ENCODE measurements at regions not wholly inside any gene's neighbourhood (a gene's known extent, or its start where the extent isn't known, plus 50 kb on each side); places are given as distances from the start of the nearest gene placed in this dataset.

- H3K4me3 ChIP-seq (ENCODE audit: low read depth, low read length) = no peak overlapping the region
- DNase-seq (ENCODE audit: low read depth) = no peak
- TF ChIP-seq CTCF (IDR thresholded peaks at IDR 0.05; ENCODE audit: low read depth, low read length, missing control alignments) = no peak
These were observed 429.5 kb downstream of the NPHP4 start for GRCh38 chr1:5562769-5563168.

GRCh38 chr1:5562331-5562730 is 429.9 kb downstream of the NPHP4 start:
- no peak overlapping the region for H3K4me3 ChIP-seq (ENCODE audit: low read depth, low read length)
- no peak for DNase-seq (ENCODE audit: low read depth)
- no peak for TF ChIP-seq CTCF (IDR thresholded peaks at IDR 0.05; ENCODE audit: low read depth, low read length, missing control alignments)

GRCh38 chr1:5559078-5559477 is 433.1 kb downstream of the NPHP4 start:
- TF ChIP-seq CTCF (IDR thresholded peaks at IDR 0.05; ENCODE audit: low read depth, low read length, missing control alignments) = no peak
- H3K4me3 ChIP-seq (ENCODE audit: low read depth, low read length) = no peak overlapping the region
- no peak for DNase-seq (ENCODE audit: low read depth)

- DNase-seq (ENCODE audit: low read depth) = no peak
- H3K4me3 ChIP-seq (ENCODE audit: low read depth, low read length) = no peak overlapping the region
- no peak for TF ChIP-seq CTCF (IDR thresholded peaks at IDR 0.05; ENCODE audit: low read depth, low read length, missing control alignments)
These were observed 436.4 kb downstream of the NPHP4 start for GRCh38 chr1:5555853-5556252.

- DNase-seq (ENCODE audit: low read depth) = no peak
- H3K4me3 ChIP-seq (ENCODE audit: low read depth, low read length) = no peak overlapping the region
- no peak for TF ChIP-seq CTCF (IDR thresholded peaks at IDR 0.05; ENCODE audit: low read depth, low read length, missing control alignments)
These were observed 437.4 kb downstream of the NPHP4 start for GRCh38 chr1:5554784-5555183.

- no peak for DNase-seq (ENCODE audit: low read depth)
- TF ChIP-seq CTCF (IDR thresholded peaks at IDR 0.05; ENCODE audit: low read depth, low read length, missing control alignments) = no peak
- H3K4me3 ChIP-seq (ENCODE audit: low read depth, low read length) = no peak overlapping the region
These were observed 438.1 kb downstream of the NPHP4 start for GRCh38 chr1:5554111-5554510.

GRCh38 chr1:5552787-5553484 is 439.3 kb downstream of the NPHP4 start:
- H3K4me3 ChIP-seq (ENCODE audit: low read depth, low read length) = no peak overlapping the region
- no peak for TF ChIP-seq CTCF (IDR thresholded peaks at IDR 0.05; ENCODE audit: low read depth, low read length, missing control alignments)
- no peak for DNase-seq (ENCODE audit: low read depth)

Data from GM12864 (cell line).